GM21529 (cell line): ENCODE measurements at regions not wholly inside any gene's neighbourhood (a gene's known extent, or its start where the extent isn't known, plus 50 kb on each side); places are given as distances from the start of the nearest gene placed in this dataset.

Experiments
- ATAC-seq: cut with Tn5 transposase; IDR thresholded peaks from one replicate; pipeline ENCODE4 v1.9.1; 2021; ENCODE audit not compliant: unreplicated experiment

- no peak for ATAC-seq
These were observed 371.2 kb upstream of the ROBO2 start for GRCh38 chr3:76668653-76669052.

- no peak for ATAC-seq
These were observed 370.6 kb upstream of the ROBO2 start for GRCh38 chr3:76669322-76669721.

GRCh38 chr3:76673171-76673570 is 366.7 kb upstream of the ROBO2 start:
- ATAC-seq, result no peak

- no peak for ATAC-seq
These were observed 360.4 kb upstream of the ROBO2 start for GRCh38 chr3:76679541-76679940.

- no peak for ATAC-seq
These were observed 356.6 kb upstream of the ROBO2 start for GRCh38 chr3:76683256-76683655.

GRCh38 chr3:76684946-76685345 is 355.0 kb upstream of the ROBO2 start:
- ATAC-seq, result no peak

GRCh38 chr3:76685858-76686257 is 354.0 kb upstream of the ROBO2 start:
- ATAC-seq, result no peak

GRCh38 chr3:76687019-76687418 is 352.9 kb upstream of the ROBO2 start:
- no peak for ATAC-seq

GRCh38 chr3:76694063-76694462 is 345.8 kb upstream of the ROBO2 start:
- no peak for ATAC-seq

GRCh38 chr3:76698136-76698706 is 341.7 kb upstream of the ROBO2 start:
- no peak for ATAC-seq

GRCh38 chr3:76699846-76700245 is 340.1 kb upstream of the ROBO2 start:
- ATAC-seq, result no peak

- no peak for ATAC-seq
These were observed 339.6 kb upstream of the ROBO2 start for GRCh38 chr3:76700323-76700722.

GRCh38 chr3:76702676-76703075 is 337.2 kb upstream of the ROBO2 start:
- ATAC-seq, result no peak

- no peak for ATAC-seq
These were observed 324.5 kb upstream of the ROBO2 start for GRCh38 chr3:76715426-76715825.

GRCh38 chr3:76723366-76723765 is 316.5 kb upstream of the ROBO2 start:
- no peak for ATAC-seq

GRCh38 chr3:76724075-76724474 is 315.8 kb upstream of the ROBO2 start:
- ATAC-seq, result no peak

GRCh38 chr3:76724706-76725105 is 315.2 kb upstream of the ROBO2 start:
- no peak for ATAC-seq

GRCh38 chr3:76726034-76726433 is 313.9 kb upstream of the ROBO2 start:
- no peak for ATAC-seq

- ATAC-seq, result no peak
These were observed 311.5 kb upstream of the ROBO2 start for GRCh38 chr3:76728426-76728825.

GRCh38 chr3:76731471-76731870 is 308.4 kb upstream of the ROBO2 start:
- ATAC-seq, result no peak

GRCh38 chr3:76733073-76733759 is 306.7 kb upstream of the ROBO2 start:
- no peak for ATAC-seq

- no peak for ATAC-seq
These were observed 304.7 kb upstream of the ROBO2 start for GRCh38 chr3:76735152-76735551.

- ATAC-seq, result no peak
These were observed 286.3 kb upstream of the ROBO2 start for GRCh38 chr3:76753599-76753998.
